Glomerular endothelial cell (primary cell): ENCODE measurements at regions not wholly inside any gene's neighbourhood (a gene's known extent, or its start where the extent isn't known, plus 50 kb on each side); places are given as distances from the start of the nearest gene placed in this dataset.
"Not testable (repeated sequence)": the region's sequence is repeated elsewhere in the genome, so short reads cannot be mapped to it uniquely, and the experiment has no call there.

Experiments used
- DNase-seq: peaks from one replicate; pipeline ENCODE4 v3.0.0-alpha.2; 2011; ENCODE audit warnings: low read depth, low spot score; ENCODE audit errors: extremely low read depth

GRCh38 chr12:58009405-58010195 is 68.2 kb downstream of the ATP23 start:
- DNase-seq = no peak

- no peak for DNase-seq
Measured at GRCh38 chr12:58011676-58012075, 70.3 kb downstream of the ATP23 start.

- DNase-seq = not testable (repeated sequence)
Measured at GRCh38 chr12:58022379-58023020, 81.1 kb downstream of the ATP23 start.

GRCh38 chr12:58025431-58025830 is 84.1 kb downstream of the ATP23 start:
- DNase-seq = no peak

GRCh38 chr12:58026426-58026825 is 85.1 kb downstream of the ATP23 start:
- DNase-seq = no peak

GRCh38 chr12:58026897-58027891 is 85.8 kb downstream of the ATP23 start:
- DNase-seq = no peak

GRCh38 chr12:58028294-58028693 is 86.9 kb downstream of the ATP23 start:
- DNase-seq = no peak

- DNase-seq = no peak
Measured at GRCh38 chr12:58029260-58029659, 87.9 kb downstream of the ATP23 start.

GRCh38 chr12:58030566-58031279 is 89.4 kb downstream of the ATP23 start:
- DNase-seq = no peak

GRCh38 chr12:58032156-58032555 is 90.8 kb downstream of the ATP23 start:
- DNase-seq = no peak

GRCh38 chr12:58033831-58034230 is 92.5 kb downstream of the ATP23 start:
- no peak for DNase-seq

GRCh38 chr12:58034311-58034710 is 92.9 kb downstream of the ATP23 start:
- no peak for DNase-seq

- no peak for DNase-seq
Measured at GRCh38 chr12:58034712-58035111, 93.3 kb downstream of the ATP23 start.

GRCh38 chr12:58041441-58041840 is 100.1 kb downstream of the ATP23 start:
- DNase-seq = no peak

- no peak for DNase-seq
Measured at GRCh38 chr12:58044966-58045365, 103.6 kb downstream of the ATP23 start.

GRCh38 chr12:58046271-58046670 is 104.9 kb downstream of the ATP23 start:
- DNase-seq = no peak

- DNase-seq = no peak
Measured at GRCh38 chr12:58051378-58051777, 110.0 kb downstream of the ATP23 start.

GRCh38 chr12:58064666-58065065 is 123.3 kb downstream of the ATP23 start:
- no peak for DNase-seq

GRCh38 chr12:58066296-58066695 is 124.9 kb downstream of the ATP23 start:
- no peak for DNase-seq

- DNase-seq = no peak
Measured at GRCh38 chr12:58067610-58068387, 126.4 kb downstream of the ATP23 start.
